Keratinocyte (primary cell): ENCODE measurements at regions not wholly inside any gene's neighbourhood (a gene's known extent, or its start where the extent isn't known, plus 50 kb on each side); places are given as distances from the start of the nearest gene placed in this dataset.

Experiments used
- CTCF ChIP-seq, 3 experiments: IDR thresholded peaks in 1 of 3; conservative IDR thresholded peaks in 1 of 3; optimal IDR thresholded peaks in 1 of 3; 2 replicates in 2 of 3; 3 replicates in 1 of 3; pipeline versions ENCODE3 to v1.5.1; 2011; ENCODE audit warnings: low read length in 3 of 3, mild to moderate bottlenecking in 3 of 3, moderate library complexity in 2 of 3, control low read depth in 1 of 3, inconsistent platforms in 1 of 3; ENCODE audit not compliant: insufficient read depth in 2 of 3; ENCODE audit errors: extremely low read depth in 1 of 3
- EZH2 ChIP-seq: IDR thresholded peaks from one replicate; pipeline ENCODE4 v1.6.1; 2012; ENCODE audit warnings: inconsistent platforms, mild to moderate bottlenecking, low read length, moderate library complexity

DNA sequence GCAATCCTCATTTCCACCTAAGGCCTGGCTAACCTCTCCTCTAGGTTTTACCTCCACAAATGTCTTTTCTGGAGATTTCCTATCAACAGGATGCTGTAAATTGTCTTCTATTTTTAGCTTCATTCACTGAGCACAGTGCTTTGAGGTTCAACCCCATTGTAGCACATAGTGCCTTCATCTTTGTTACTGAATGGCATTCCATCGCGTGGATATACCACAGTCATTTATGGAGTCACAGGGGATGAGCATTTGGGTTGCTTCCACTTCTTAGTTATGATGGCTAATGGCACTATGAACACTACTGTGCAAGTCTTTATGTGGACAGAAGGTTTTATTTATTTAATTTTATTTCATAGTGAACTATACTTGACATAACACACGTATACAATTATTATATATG, 387.1 kb downstream of the SMOC2 start:
- no peak for TF ChIP-seq EZH2
- no peak for TF ChIP-seq CTCF (optimal IDR thresholded peaks at IDR 0.05 in 1 of 3, IDR thresholded peaks at IDR 0.05 in 1 of 3, conservative IDR thresholded peaks at IDR 0.05 in 1 of 3; ENCODE audit: extremely low read depth in 1 of 3, insufficient read depth in 2 of 3, low read length in 3 of 3)
